ENCODE measurements at regions not wholly inside any gene's neighbourhood (a gene's known extent, or its start where the extent isn't known, plus 50 kb on each side); places are given as distances from the start of the nearest gene placed in this dataset.

DNA sequence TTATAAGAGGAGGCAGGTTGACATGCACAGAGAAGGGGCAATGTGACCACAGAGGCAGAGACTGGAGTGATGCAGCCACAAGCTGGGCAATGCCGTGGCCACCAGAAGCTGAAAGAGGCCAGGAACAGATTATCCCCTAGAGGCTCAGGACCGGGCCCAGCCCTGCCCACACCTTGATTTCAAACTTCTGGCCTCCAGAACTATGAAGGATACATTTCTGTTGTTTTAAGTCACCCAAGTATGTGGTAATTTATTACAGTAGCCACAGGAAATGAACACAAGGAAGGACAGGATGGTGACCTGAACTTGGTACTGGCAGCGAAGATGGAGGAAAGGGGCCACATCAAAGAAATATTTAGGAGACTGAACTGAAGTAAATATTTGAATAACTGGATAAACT lies 66.8 kb upstream of the RIOK3 start (continued):
- TF ChIP-seq, protein P1, sequence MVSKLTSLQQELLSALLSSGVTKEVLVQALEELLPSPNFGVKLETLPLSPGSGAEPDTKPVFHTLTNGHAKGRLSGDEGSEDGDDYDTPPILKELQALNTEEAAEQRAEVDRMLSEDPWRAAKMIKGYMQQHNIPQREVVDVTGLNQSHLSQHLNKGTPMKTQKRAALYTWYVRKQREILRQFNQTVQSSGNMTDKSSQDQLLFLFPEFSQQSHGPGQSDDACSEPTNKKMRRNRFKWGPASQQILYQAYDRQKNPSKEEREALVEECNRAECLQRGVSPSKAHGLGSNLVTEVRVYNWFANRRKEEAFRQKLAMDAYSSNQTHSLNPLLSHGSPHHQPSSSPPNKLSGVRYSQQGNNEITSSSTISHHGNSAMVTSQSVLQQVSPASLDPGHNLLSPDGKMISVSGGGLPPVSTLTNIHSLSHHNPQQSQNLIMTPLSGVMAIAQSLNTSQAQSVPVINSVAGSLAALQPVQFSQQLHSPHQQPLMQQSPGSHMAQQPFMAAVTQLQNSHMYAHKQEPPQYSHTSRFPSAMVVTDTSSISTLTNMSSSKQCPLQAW (CRISPR knock-in tag; IDR thresholded peaks at IDR 0.05), result no peak
- TF ChIP-seq, protein P2, sequence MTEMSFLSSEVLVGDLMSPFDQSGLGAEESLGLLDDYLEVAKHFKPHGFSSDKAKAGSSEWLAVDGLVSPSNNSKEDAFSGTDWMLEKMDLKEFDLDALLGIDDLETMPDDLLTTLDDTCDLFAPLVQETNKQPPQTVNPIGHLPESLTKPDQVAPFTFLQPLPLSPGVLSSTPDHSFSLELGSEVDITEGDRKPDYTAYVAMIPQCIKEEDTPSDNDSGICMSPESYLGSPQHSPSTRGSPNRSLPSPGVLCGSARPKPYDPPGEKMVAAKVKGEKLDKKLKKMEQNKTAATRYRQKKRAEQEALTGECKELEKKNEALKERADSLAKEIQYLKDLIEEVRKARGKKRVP (CRISPR knock-in tag; IDR thresholded peaks at IDR 0.05), result no peak
- TF ChIP-seq, protein P3, sequence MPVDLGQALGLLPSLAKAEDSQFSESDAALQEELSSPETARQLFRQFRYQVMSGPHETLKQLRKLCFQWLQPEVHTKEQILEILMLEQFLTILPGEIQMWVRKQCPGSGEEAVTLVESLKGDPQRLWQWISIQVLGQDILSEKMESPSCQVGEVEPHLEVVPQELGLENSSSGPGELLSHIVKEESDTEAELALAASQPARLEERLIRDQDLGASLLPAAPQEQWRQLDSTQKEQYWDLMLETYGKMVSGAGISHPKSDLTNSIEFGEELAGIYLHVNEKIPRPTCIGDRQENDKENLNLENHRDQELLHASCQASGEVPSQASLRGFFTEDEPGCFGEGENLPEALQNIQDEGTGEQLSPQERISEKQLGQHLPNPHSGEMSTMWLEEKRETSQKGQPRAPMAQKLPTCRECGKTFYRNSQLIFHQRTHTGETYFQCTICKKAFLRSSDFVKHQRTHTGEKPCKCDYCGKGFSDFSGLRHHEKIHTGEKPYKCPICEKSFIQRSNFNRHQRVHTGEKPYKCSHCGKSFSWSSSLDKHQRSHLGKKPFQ (CRISPR knock-in tag; IDR thresholded peaks at IDR 0.05; ENCODE audit: insufficient replicate concordance), result no peak
- peak; percentile 44; the same call in 1 of the 2 replicates for TF ChIP-seq CREM (IDR thresholded peaks at IDR 0.05)
- no peak for TF ChIP-seq CREM (CRISPR knock-in tag; IDR thresholded peaks at IDR 0.05)
- no peak for TF ChIP-seq HCFC1 (IDR thresholded peaks at IDR 0.05; ENCODE audit: low read depth, low read length)
- TF ChIP-seq, protein P4, sequence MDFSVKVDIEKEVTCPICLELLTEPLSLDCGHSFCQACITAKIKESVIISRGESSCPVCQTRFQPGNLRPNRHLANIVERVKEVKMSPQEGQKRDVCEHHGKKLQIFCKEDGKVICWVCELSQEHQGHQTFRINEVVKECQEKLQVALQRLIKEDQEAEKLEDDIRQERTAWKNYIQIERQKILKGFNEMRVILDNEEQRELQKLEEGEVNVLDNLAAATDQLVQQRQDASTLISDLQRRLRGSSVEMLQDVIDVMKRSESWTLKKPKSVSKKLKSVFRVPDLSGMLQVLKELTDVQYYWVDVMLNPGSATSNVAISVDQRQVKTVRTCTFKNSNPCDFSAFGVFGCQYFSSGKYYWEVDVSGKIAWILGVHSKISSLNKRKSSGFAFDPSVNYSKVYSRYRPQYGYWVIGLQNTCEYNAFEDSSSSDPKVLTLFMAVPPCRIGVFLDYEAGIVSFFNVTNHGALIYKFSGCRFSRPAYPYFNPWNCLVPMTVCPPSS (IDR thresholded peaks at IDR 0.05), result no peak
- TF ChIP-seq ZNF589 (CRISPR knock-in tag; conservative IDR thresholded peaks at IDR 0.05), result no peak
- no peak for TF ChIP-seq ZNF83 (CRISPR knock-in tag; IDR thresholded peaks at IDR 0.05; ENCODE audit: borderline replicate concordance)
- TF ChIP-seq HOXA5 (CRISPR knock-in tag; IDR thresholded peaks at IDR 0.05), result no peak
- TF ChIP-seq NCOA1 (CRISPR knock-in tag; IDR thresholded peaks at IDR 0.05), result no peak
- TF ChIP-seq MIER2 (CRISPR knock-in tag; IDR thresholded peaks at IDR 0.05), result no peak
- no peak for TF ChIP-seq HDAC1 (CRISPR knock-in tag; IDR thresholded peaks at IDR 0.05)
- no peak for TF ChIP-seq ATRX (CRISPR knock-in tag; IDR thresholded peaks at IDR 0.05; ENCODE audit: borderline replicate concordance)
- no peak for TF ChIP-seq ZKSCAN8 (CRISPR knock-in tag; IDR thresholded peaks at IDR 0.05; ENCODE audit: borderline replicate concordance)
- peak; percentile 51 for TF ChIP-seq ELF3 (CRISPR knock-in tag; IDR thresholded peaks at IDR 0.05)
- TF ChIP-seq, protein P5, sequence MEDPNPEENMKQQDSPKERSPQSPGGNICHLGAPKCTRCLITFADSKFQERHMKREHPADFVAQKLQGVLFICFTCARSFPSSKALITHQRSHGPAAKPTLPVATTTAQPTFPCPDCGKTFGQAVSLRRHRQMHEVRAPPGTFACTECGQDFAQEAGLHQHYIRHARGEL (CRISPR knock-in tag; IDR thresholded peaks at IDR 0.05), result no peak
- no peak for TF ChIP-seq MAF1 (CRISPR knock-in tag; IDR thresholded peaks at IDR 0.05; ENCODE audit: borderline replicate concordance)
- no peak for TF ChIP-seq RBAK (CRISPR knock-in tag; IDR thresholded peaks at IDR 0.05)
- no peak for TF ChIP-seq KDM4B (CRISPR knock-in tag; IDR thresholded peaks at IDR 0.05)
- TF ChIP-seq HMG20A (CRISPR knock-in tag; IDR thresholded peaks at IDR 0.05; ENCODE audit: borderline replicate concordance), result peak; percentile 33; the same call in 1 of the 2 replicates
- peak; percentile 82 for TF ChIP-seq RXRB (CRISPR knock-in tag; IDR thresholded peaks at IDR 0.05; ENCODE audit: borderline replicate concordance)
- no peak for TF ChIP-seq ARNTL (CRISPR knock-in tag; IDR thresholded peaks at IDR 0.05)
- 0 out of 2 replicates have a peak, but pooled peaks have one; percentile 4 for TF ChIP-seq HNF4A (CRISPR knock-in tag; IDR thresholded peaks at IDR 0.05)
